ENCODE measurements at regions not wholly inside any gene's neighbourhood (a gene's known extent, or its start where the extent isn't known, plus 50 kb on each side); places are given as distances from the start of the nearest gene placed in this dataset.

DNA sequence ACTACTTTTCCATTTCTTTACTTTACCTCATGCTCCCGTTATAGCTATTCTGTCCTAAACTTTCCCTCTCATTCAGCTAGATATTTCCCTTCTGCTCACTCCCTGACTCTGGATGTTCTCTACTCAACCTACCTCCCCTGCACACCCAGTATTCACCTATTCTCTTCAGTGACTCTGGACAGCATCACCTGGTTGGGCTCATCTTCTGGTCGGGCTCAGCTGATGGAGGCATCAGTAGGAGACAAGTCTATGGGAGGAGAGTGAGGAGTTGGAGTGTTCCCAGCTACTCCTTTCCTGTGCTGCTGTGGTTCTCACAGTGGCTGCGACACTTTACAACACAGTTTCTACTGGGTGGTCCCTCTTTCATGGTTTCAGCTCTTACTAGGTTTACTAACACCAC lies 493.9 kb downstream of the DMAC1 start:
- CTCF ChIA-PET: interaction anchor here (1.1 kb wide), 1 partner anchor 12 kb away, joined by 3 read pairs; no protein-coding TSS in a partner anchor
- H3K27ac Mint-ChIP-seq: no peak overlapping the region
- peaks cover 19% of the 10 kb centered on the region for H3K9me3 Mint-ChIP-seq (ENCODE audit: low read depth)
- ATAC-seq (no peak), DNase-seq (no peak)
- intact Hi-C loops (cut with DNase I, micrococcal nuclease): no loop called here
- H3K36me3 Mint-ChIP-seq (ENCODE audit: low read depth): peaks cover 1% of the 10 kb centered on the region
- H3K4me3 Mint-ChIP-seq: no peak overlapping the region
- POLR2A ChIA-PET: no interaction called here
- H3K4me1 Mint-ChIP-seq: no peaks in the 10 kb centered on the region
- peaks cover 29% of the 10 kb centered on the region for H3K27me3 Mint-ChIP-seq

GRCh38 chr9:7304627-7304995 lies 495.0 kb downstream of the DMAC1 start:
- ChIA-PET CTCF (interaction anchor here (1.1 kb wide), 1 partner anchor 11 kb away, joined by 3 read pairs; no protein-coding TSS in a partner anchor), POLR2A (no interaction called here)
- no peaks in the 10 kb centered on the region for H3K36me3 Mint-ChIP-seq (ENCODE audit: low read depth)
- H3K4me3 Mint-ChIP-seq: no peak overlapping the region
- H3K27ac Mint-ChIP-seq: no peak overlapping the region
- peaks cover 32% of the 10 kb centered on the region for H3K27me3 Mint-ChIP-seq
- intact Hi-C loops (cut with DNase I, micrococcal nuclease): no loop called here
- ATAC-seq (peak; percentile 36), DNase-seq (no peak)
- H3K4me1 Mint-ChIP-seq: no peaks in the 10 kb centered on the region
- peaks cover 10% of the 10 kb centered on the region for H3K9me3 Mint-ChIP-seq (ENCODE audit: low read depth)

DNA sequence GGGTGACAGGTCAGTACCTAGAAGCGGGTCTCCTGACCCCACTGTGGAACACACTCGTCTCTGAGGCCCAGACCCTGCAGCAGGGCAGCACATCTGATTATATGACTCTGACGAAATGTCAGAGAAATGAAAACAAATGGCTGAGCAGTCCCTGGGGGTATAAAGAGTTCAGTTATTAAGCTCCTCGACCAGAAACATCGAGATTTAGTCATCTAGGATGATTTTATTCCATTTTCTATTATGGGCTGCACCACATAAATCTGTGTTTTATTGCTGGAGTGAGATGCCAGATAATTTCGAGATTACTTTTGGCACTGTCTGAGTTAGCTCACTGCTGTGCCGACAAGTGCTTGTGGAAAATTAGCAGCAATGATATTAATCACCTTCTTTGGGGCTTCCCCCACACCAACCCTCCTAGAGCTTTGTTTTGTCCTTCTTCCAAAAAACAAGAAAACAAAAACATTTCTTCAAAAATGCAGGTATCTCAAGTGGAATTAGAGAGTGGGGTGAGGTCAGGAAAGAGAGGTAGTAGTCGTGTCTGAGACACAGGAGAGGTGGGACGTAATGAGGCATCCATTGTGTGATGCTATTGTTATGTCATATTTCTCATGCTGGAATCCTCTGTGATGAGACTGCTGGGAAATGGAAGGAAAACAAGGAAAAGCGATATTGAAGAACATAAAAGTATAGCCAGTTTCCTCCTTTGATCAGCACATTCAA lies 495.5 kb downstream of the DMAC1 start:
- ChIA-PET CTCF (no interaction called here), POLR2A (no interaction called here)
- intact Hi-C loops (cut with DNase I, micrococcal nuclease): no loop called here
- H3K36me3 Mint-ChIP-seq (ENCODE audit: low read depth): no peaks in the 10 kb centered on the region
- peaks cover 35% of the 10 kb centered on the region for H3K27me3 Mint-ChIP-seq
- H3K9me3 Mint-ChIP-seq (ENCODE audit: low read depth): peaks cover 6% of the 10 kb centered on the region
- no peaks in the 10 kb centered on the region for H3K4me1 Mint-ChIP-seq
- no peak overlapping the region for H3K27ac Mint-ChIP-seq
- no peak for DNase-seq
- no peak overlapping the region for H3K4me3 Mint-ChIP-seq
- no peak for ATAC-seq

- Mint-ChIP-seq H3K9me3 (ENCODE audit: low read depth) (no peaks in the 10 kb centered on the region), H3K4me1 (peaks cover 20% of the 10 kb centered on the region), H3K27ac (no peak overlapping the region), H3K27me3 (peaks cover 30% of the 10 kb centered on the region), H3K4me3 (no peak overlapping the region), H3K36me3 (ENCODE audit: low read depth) (no peaks in the 10 kb centered on the region)
- ATAC-seq (no peak), DNase-seq (no peak)
- ChIA-PET CTCF (no interaction called here), POLR2A (no interaction called here)
- intact Hi-C loops (cut with DNase I, micrococcal nuclease): no loop called here
Measured at GRCh38 chr9:7300484-7300883, 499.1 kb downstream of the DMAC1 start.

- Mint-ChIP-seq H3K4me3 (no peak overlapping the region), H3K27ac (peak overlapping the region; percentile 7), H3K4me1 (peaks cover 20% of the 10 kb centered on the region), H3K9me3 (ENCODE audit: low read depth) (no peaks in the 10 kb centered on the region), H3K36me3 (ENCODE audit: low read depth) (no peaks in the 10 kb centered on the region), H3K27me3 (peaks cover 29% of the 10 kb centered on the region)
- ChIA-PET CTCF (interaction anchor here (0.7 kb wide), 1 partner anchor 64 kb away, joined by 3 read pairs; no protein-coding TSS in a partner anchor), POLR2A (interaction anchor here (0.7 kb wide), 1 partner anchor 273 kb away, joined by 3 read pairs; no protein-coding TSS in a partner anchor)
- intact Hi-C loops (cut with DNase I, micrococcal nuclease): loop anchor here (1.0 to 10.0 kb wide), 8 partner anchors 13 to 678 kb away; partner anchors contain the start of gene KDM4C (in 1 of the 2)
- ATAC-seq (peak; percentile 95), DNase-seq (peak; percentile 76)
Measured at GRCh38 chr9:7298123-7298522, 501.5 kb downstream of the DMAC1 start.

- Mint-ChIP-seq H3K4me1 (peaks cover 22% of the 10 kb centered on the region), H3K9me3 (ENCODE audit: low read depth) (no peaks in the 10 kb centered on the region), H3K36me3 (ENCODE audit: low read depth) (no peaks in the 10 kb centered on the region), H3K4me3 (no peak overlapping the region), H3K27ac (peak overlapping the region; percentile 7), H3K27me3 (peaks cover 29% of the 10 kb centered on the region)
- ChIA-PET CTCF (interaction anchor here (0.7 kb wide), 1 partner anchor 63 kb away, joined by 3 read pairs; no protein-coding TSS in a partner anchor), POLR2A (interaction anchor here (0.7 kb wide), 1 partner anchor 273 kb away, joined by 3 read pairs; no protein-coding TSS in a partner anchor)
- no peak for ATAC-seq
- DNase-seq: no peak
- intact Hi-C loops (cut with DNase I, micrococcal nuclease): loop anchor here (5.0 to 10.0 kb wide), 5 partner anchors 65 to 540 kb away; partner anchors contain the start of gene KDM4C (in 1 of the 2)
Measured at GRCh38 chr9:7297521-7297920, 502.1 kb downstream of the DMAC1 start.

DNA sequence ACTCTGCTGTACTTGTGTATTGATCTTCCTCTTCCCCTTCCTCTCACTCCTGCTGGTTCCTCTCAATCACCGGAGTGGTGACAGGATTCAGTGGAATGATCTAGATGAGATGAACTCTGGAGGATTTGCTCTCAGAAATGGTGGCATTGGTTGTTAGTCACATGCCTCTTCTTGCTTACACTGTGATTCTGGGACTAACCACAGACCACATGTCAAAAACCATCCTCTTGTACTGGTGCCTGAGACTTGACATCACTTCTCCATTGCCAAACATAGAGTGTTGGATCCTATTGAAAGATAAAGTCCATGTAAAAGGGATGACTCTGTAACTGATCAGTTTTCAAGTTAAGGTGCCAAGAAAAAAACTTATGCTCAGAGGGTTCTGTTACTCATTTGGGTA lies 506.5 kb downstream of the DMAC1 start:
- no peak overlapping the region for H3K27ac Mint-ChIP-seq
- H3K4me1 Mint-ChIP-seq: peaks cover 15% of the 10 kb centered on the region
- H3K27me3 Mint-ChIP-seq: peaks cover 30% of the 10 kb centered on the region
- no peak overlapping the region for H3K4me3 Mint-ChIP-seq
- H3K36me3 Mint-ChIP-seq (ENCODE audit: low read depth): no peaks in the 10 kb centered on the region
- ChIA-PET POLR2A (interaction anchor here (0.6 kb wide), 1 partner anchor 73 kb away, joined by 3 read pairs; no protein-coding TSS in a partner anchor), CTCF (interaction anchor here (0.6 kb wide), 1 partner anchor 242 kb away, joined by 3 read pairs; no protein-coding TSS in a partner anchor)
- DNase-seq (no peak), ATAC-seq (peak; percentile 58)
- intact Hi-C loops (cut with DNase I, micrococcal nuclease): loop anchor here in 1 of 2 experiments (10.0 kb wide), 2 partner anchors 238 to 242 kb away; no protein-coding TSS in a partner anchor
- no peaks in the 10 kb centered on the region for H3K9me3 Mint-ChIP-seq (ENCODE audit: low read depth)

DNA sequence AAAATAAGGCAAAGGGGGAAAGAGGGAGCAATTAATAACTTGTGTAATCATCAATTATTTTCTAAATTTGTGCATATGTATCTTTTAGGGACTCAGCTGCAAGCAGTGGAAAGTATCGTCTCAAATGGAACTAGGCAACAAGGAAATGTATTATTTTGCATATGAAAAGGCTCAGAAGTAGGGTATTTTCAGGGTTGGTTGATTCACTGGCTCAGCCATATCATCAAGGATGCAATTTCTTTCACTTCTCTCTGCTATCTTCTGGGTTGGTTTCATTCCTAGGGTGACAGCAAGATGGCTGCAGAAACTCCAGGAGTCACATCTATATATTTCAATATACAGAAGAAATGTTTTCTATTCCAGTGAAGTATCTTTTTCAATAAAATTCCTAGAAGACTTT lies 509.8 kb downstream of the DMAC1 start:
- CTCF ChIA-PET: no interaction called here
- no peak overlapping the region for H3K4me3 Mint-ChIP-seq
- no peak overlapping the region for H3K27ac Mint-ChIP-seq
- no peaks in the 10 kb centered on the region for H3K9me3 Mint-ChIP-seq (ENCODE audit: low read depth)
- no peaks in the 10 kb centered on the region for H3K36me3 Mint-ChIP-seq (ENCODE audit: low read depth)
- DNase-seq: no peak
- H3K4me1 Mint-ChIP-seq: peaks cover 2% of the 10 kb centered on the region
- intact Hi-C loops (cut with DNase I, micrococcal nuclease): loop anchor here in 1 of 2 experiments (10.0 kb wide), 2 partner anchors 235 to 245 kb away; no protein-coding TSS in a partner anchor
- H3K27me3 Mint-ChIP-seq: peaks cover 44% of the 10 kb centered on the region
- POLR2A ChIA-PET: no interaction called here
- no peak for ATAC-seq

DNA sequence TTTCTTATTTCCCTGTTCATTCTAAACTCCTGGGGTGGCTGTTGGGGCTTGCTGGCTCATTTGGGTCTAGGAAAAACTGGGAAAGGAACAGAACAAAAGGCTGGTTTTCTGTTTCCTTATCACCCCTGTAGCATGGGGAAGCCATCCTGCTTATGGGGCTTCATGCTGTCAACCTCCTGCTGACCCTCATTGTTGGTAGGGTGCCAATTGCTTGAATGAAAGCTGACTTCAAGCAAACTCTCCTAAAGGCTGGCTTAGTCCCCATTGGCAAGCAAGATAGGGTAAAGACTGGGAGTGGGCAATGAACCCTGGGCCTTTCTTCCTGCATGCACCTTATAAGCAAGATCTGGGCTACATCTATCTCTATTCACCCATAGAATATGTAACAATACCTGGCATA lies 511.6 kb downstream of the DMAC1 start:
- intact Hi-C loops (cut with DNase I, micrococcal nuclease): no loop called here
- ChIA-PET POLR2A (no interaction called here), CTCF (no interaction called here)
- ATAC-seq (no peak), DNase-seq (no peak)
- no peak overlapping the region for H3K4me3 Mint-ChIP-seq
- no peak overlapping the region for H3K27ac Mint-ChIP-seq
- no peaks in the 10 kb centered on the region for H3K36me3 Mint-ChIP-seq (ENCODE audit: low read depth)
- peaks cover 37% of the 10 kb centered on the region for H3K27me3 Mint-ChIP-seq
- no peaks in the 10 kb centered on the region for H3K9me3 Mint-ChIP-seq (ENCODE audit: low read depth)
- peaks cover 4% of the 10 kb centered on the region for H3K4me1 Mint-ChIP-seq

- ChIA-PET CTCF (interaction anchor here (0.8 kb wide), 1 partner anchor 53 kb away, joined by 4 read pairs; no protein-coding TSS in a partner anchor), POLR2A (interaction anchor here (0.9 kb wide), 1 partner anchor 56 kb away, joined by 5 read pairs; no protein-coding TSS in a partner anchor)
- Mint-ChIP-seq H3K27ac (no peak overlapping the region), H3K36me3 (ENCODE audit: low read depth) (no peaks in the 10 kb centered on the region), H3K9me3 (ENCODE audit: low read depth) (peaks cover 3% of the 10 kb centered on the region), H3K27me3 (peaks cover 42% of the 10 kb centered on the region), H3K4me3 (no peak overlapping the region), H3K4me1 (peaks cover 3% of the 10 kb centered on the region)
- ATAC-seq (no peak), DNase-seq (no peak)
- intact Hi-C loops (cut with DNase I, micrococcal nuclease): no loop called here
Measured at GRCh38 chr9:7287065-7287464, 512.5 kb downstream of the DMAC1 start.

DNA sequence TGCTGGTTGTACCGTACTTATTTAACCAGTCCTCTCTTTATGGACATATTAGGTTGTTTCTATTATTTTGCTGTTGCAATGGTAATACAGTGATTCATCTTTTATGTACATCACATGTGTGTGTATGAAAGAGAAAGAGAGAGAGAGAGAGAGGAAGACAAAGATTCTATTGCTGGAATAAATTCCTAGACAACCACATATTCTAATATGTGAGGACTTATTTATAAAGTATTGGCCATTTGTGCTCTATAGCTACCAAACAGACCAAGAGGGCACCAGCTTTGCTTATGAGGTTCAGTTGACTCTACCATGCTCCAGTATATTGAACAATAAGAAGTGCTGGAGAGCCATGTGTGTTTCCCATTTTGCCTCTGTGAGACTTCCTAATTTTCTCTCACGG lies 513.5 kb downstream of the DMAC1 start:
- intact Hi-C loops (cut with DNase I, micrococcal nuclease): no loop called here
- Mint-ChIP-seq H3K4me3 (no peak overlapping the region), H3K27me3 (peaks cover 47% of the 10 kb centered on the region), H3K9me3 (ENCODE audit: low read depth) (peaks cover 3% of the 10 kb centered on the region), H3K27ac (no peak overlapping the region), H3K4me1 (peaks cover 3% of the 10 kb centered on the region), H3K36me3 (ENCODE audit: low read depth) (no peaks in the 10 kb centered on the region)
- POLR2A ChIA-PET: no interaction called here
- DNase-seq: no peak
- CTCF ChIA-PET: no interaction called here
- no peak for ATAC-seq

- DNase-seq: no peak
- Mint-ChIP-seq H3K4me3 (no peak overlapping the region), H3K27me3 (peaks cover 51% of the 10 kb centered on the region), H3K9me3 (ENCODE audit: low read depth) (peaks cover 11% of the 10 kb centered on the region), H3K27ac (no peak overlapping the region), H3K36me3 (ENCODE audit: low read depth) (no peaks in the 10 kb centered on the region), H3K4me1 (peaks cover 3% of the 10 kb centered on the region)
- ATAC-seq: no peak
- CTCF ChIA-PET: no interaction called here
- POLR2A ChIA-PET: no interaction called here
- intact Hi-C loops (cut with DNase I, micrococcal nuclease): loop anchor here in 1 of 2 experiments (2.0 kb wide), 1 partner anchor 14 kb away; no protein-coding TSS in a partner anchor
Measured at GRCh38 chr9:7285199-7285598, 514.4 kb downstream of the DMAC1 start.
